ENCODE measurements at regions not wholly inside any gene's neighbourhood (a gene's known extent, or its start where the extent isn't known, plus 50 kb on each side); places are given as distances from the start of the nearest gene placed in this dataset.

- DNase-seq (ENCODE audit: low read depth in 2 of 2), result no peak
Observed at GRCh38 chr9:1327467-1327866, 277.3 kb downstream of the DMRT2 start.

- DNase-seq (ENCODE audit: low read depth in 2 of 2), result no peak
Observed at GRCh38 chr9:1328341-1328740, 278.2 kb downstream of the DMRT2 start.

- DNase-seq (ENCODE audit: low read depth in 2 of 2), result no peak
Observed at GRCh38 chr9:1331546-1332038, 281.4 kb downstream of the DMRT2 start.

GRCh38 chr9:1332156-1332555 lies 282.0 kb downstream of the DMRT2 start:
- DNase-seq (ENCODE audit: low read depth in 2 of 2), result no peak

- DNase-seq (ENCODE audit: low read depth in 2 of 2), result no peak
Observed at GRCh38 chr9:1335174-1335573, 285.0 kb downstream of the DMRT2 start.

- DNase-seq (ENCODE audit: low read depth in 2 of 2), result no peak
Observed at GRCh38 chr9:1337169-1337568, 287.0 kb downstream of the DMRT2 start.

GRCh38 chr9:1340390-1340789 lies 290.2 kb downstream of the DMRT2 start:
- DNase-seq (ENCODE audit: low read depth in 2 of 2), result no peak

GRCh38 chr9:1353291-1353690 lies 303.1 kb downstream of the DMRT2 start:
- no peak for DNase-seq (ENCODE audit: low read depth in 2 of 2)

- DNase-seq (ENCODE audit: low read depth in 2 of 2), result no peak
Observed at GRCh38 chr9:1354086-1354485, 303.9 kb downstream of the DMRT2 start.

- DNase-seq (ENCODE audit: low read depth in 2 of 2), result no peak
Observed at GRCh38 chr9:1354606-1355005, 304.4 kb downstream of the DMRT2 start.

GRCh38 chr9:1355656-1356055 lies 305.5 kb downstream of the DMRT2 start:
- DNase-seq (ENCODE audit: low read depth in 2 of 2), result no peak

- DNase-seq (ENCODE audit: low read depth in 2 of 2), result no peak
Observed at GRCh38 chr9:1362845-1363244, 312.7 kb downstream of the DMRT2 start.

GRCh38 chr9:1366276-1366675 lies 316.1 kb downstream of the DMRT2 start:
- DNase-seq (ENCODE audit: low read depth in 2 of 2), result no peak

- DNase-seq (ENCODE audit: low read depth in 2 of 2), result no peak
Observed at GRCh38 chr9:1369297-1369696, 319.1 kb downstream of the DMRT2 start.

GRCh38 chr9:1373445-1373844 lies 323.3 kb downstream of the DMRT2 start:
- DNase-seq (ENCODE audit: low read depth in 2 of 2), result no peak

- no peak for DNase-seq (ENCODE audit: low read depth in 2 of 2)
Observed at GRCh38 chr9:1383899-1384455, 333.8 kb downstream of the DMRT2 start.

GRCh38 chr9:1384816-1385215 lies 334.7 kb downstream of the DMRT2 start:
- DNase-seq (ENCODE audit: low read depth in 2 of 2), result no peak

GRCh38 chr9:1386420-1386819 lies 336.3 kb downstream of the DMRT2 start:
- no peak for DNase-seq (ENCODE audit: low read depth in 2 of 2)

- no peak for DNase-seq (ENCODE audit: low read depth in 2 of 2)
Observed at GRCh38 chr9:1388216-1388615, 338.1 kb downstream of the DMRT2 start.

GRCh38 chr9:1400983-1401382 lies 350.8 kb downstream of the DMRT2 start:
- no peak for DNase-seq (ENCODE audit: low read depth in 2 of 2)

- no peak for DNase-seq (ENCODE audit: low read depth in 2 of 2)
Observed at GRCh38 chr9:1404940-1405339, 354.8 kb downstream of the DMRT2 start.

- DNase-seq (ENCODE audit: low read depth in 2 of 2), result no peak
Observed at GRCh38 chr9:1411826-1412225, 361.7 kb downstream of the DMRT2 start.

GRCh38 chr9:1414711-1415131 lies 364.6 kb downstream of the DMRT2 start:
- no peak for DNase-seq (ENCODE audit: low read depth in 2 of 2)

GRCh38 chr9:1415146-1415545 lies 365.0 kb downstream of the DMRT2 start:
- no peak for DNase-seq (ENCODE audit: low read depth in 2 of 2)
